HT1080 (cell line): ENCODE measurements at regions not wholly inside any gene's neighbourhood (a gene's known extent, or its start where the extent isn't known, plus 50 kb on each side); places are given as distances from the start of the nearest gene placed in this dataset.

Source experiments
- DNase-seq: peaks from one replicate; pipeline ENCODE4 v3.0.0-alpha.2; 2015; ENCODE audit warnings: low read depth

DNA sequence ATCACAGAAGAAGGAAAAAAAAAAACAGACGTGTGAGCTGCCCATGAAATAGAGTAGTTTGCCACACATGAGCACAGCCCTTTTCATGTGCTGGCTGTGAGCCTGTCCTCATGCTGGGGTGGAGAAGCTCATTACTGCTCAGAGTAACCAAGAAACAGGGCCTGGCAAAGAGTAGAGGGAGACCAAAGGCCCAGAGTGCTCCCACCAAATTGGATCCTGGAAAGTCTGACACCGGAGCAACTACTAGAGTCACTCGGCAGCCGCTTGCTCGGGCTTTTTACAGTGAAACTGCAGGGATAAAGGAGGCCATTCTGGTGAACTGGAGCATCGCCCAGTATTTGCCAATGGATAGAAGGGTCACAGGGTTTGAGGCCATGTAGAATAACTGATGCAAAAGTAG lies 64.4 kb upstream of the BARHL2 start:
- no peak for DNase-seq

DNA sequence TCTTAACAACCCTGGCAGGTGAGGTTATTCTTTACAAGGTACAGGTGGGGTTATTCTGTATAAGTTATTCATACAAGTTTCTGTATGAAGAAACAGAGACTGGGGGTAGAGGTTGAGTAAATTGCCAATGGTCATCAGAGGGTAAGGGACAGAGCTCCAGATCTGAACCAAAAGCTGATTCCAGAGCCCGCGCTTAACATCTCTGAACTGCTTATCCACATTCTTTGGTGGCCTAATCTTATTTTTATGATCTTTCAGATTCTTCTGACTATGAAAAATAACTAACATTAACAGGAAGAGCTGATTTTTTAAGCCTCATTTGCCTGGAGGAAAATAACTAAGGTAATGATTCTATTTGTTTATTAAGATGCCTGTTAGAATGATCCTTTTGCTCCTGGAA lies 63.9 kb upstream of the BARHL2 start:
- no peak for DNase-seq

DNA sequence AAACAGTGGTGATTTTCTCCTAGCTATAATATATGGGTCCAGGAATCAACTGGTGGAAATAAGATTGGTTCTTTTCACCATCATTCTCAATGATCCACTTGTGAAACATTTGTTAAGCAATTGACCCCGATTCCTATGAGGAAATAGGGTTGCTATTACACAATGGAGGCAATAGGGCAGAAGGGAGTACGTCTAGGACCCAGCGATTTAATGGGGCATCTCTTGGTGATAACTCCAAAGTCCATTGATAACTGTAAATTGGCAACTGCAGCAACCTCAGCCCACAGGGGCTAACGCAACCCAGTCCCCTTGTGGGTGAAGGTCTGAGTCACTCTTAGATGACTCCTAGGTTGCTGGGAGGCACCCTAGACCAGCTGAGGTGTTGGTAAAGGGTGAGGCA lies 62.5 kb upstream of the BARHL2 start:
- no peak for DNase-seq

GRCh38 chr1:90778486-90778885 lies 61.4 kb upstream of the BARHL2 start:
- DNase-seq, result no peak

DNA sequence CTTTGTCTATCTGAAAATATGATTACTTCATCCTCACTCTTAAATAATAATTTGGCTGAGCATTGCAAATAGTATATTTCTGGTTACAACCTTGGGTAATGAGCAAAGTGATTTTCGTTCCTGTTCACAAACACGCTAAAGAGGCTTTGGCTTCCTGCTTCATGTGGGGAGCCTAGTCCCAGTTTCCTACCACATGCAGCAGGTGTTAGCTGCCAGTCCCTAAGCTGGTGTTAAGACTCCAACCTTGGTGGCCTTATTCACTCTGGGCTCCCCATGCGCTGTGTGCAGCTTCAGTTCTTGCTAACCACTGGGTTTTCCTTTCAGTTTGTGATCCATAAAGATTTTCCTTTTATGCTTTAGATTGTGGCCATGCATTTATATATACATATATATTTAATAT lies 56.7 kb upstream of the BARHL2 start:
- DNase-seq, result no peak

- DNase-seq, result peak; percentile 68
Observed at GRCh38 chr1:90768826-90769225, 51.7 kb upstream of the BARHL2 start.

- peak; percentile 75 for DNase-seq
Observed at GRCh38 chr1:90768098-90768497, 51.0 kb upstream of the BARHL2 start.
